Activated CD8-positive, alpha-beta memory T cell treated with anti-CD3 and anti-CD28 coated beads for 48 hours (primary cell): ENCODE measurements at regions not wholly inside any gene's neighbourhood (a gene's known extent, or its start where the extent isn't known, plus 50 kb on each side); places are given as distances from the start of the nearest gene placed in this dataset.

ENCODE experiments used
- DNase-seq, 3 experiments: peaks; one replicate each; pipeline ENCODE4 v3.0.0-alpha.2; 2020; ENCODE audit warnings: low read depth in 2 of 3, low spot score in 2 of 3

DNA sequence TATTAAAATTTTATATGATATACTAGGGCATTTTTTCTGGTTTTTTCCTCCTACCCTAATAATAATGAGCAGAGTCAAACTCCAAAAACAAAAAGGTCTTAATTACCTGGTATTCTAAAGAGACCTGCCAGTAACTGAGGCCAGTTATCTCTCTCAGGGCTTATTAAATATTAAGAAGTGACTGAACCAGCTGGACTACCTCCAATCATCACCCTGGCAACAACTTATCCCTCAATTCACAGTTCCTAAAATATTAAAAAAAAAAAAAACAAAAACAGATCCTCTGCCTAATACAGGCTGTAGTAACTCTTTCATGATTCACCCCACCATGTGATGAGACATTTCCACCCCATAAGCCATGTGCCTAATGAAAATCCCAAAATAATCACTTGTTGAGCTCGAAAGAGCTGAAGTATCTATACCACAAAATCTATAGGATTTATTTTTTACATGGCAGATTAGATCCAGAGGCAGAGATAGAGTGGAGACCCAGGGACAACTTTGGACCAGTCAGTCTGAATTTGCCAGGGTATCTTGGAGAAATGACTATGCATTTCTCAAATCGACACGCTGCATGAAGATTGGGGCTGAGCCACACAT, 698.0 kb downstream of the FAT4 start:
- DNase-seq: no peak

DNA sequence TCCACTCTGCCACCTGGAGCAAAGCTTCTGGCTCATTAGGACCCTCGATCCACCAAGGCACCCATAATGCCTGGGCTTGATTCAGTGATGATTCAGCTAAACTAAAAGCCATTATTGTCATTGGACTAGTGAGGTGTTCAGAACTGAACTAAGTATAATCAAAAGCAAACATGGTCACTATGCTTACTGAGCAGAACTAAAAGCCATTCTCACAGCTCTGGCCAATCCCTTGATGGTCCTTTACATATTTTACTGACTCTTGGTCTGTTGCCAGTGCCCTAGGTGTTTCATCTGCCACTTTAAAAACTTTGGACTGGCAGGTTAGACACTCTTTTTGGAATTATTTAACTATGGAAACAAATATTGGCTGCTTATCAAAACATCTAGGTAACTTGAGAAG, 703.5 kb downstream of the FAT4 start:
- no peak for DNase-seq

DNA sequence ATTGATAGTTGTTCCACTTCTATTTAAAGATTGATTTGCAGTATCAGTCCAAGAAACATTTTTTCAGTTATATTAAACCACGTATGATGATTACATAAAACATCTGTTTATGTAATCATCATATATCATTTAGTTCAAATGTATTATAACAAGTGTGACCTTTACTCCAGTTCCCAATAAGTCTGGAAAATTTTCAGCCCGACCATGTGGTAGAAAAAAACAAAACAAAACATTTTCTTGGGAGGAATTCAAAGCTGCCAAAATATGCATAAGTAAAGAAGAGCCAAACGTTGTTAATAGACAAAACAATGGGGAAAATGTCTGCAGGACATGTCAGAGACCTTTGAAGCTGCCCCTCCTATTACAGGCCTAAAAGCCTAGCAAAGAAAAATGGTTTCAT, 709.1 kb downstream of the FAT4 start:
- no peak for DNase-seq

DNA sequence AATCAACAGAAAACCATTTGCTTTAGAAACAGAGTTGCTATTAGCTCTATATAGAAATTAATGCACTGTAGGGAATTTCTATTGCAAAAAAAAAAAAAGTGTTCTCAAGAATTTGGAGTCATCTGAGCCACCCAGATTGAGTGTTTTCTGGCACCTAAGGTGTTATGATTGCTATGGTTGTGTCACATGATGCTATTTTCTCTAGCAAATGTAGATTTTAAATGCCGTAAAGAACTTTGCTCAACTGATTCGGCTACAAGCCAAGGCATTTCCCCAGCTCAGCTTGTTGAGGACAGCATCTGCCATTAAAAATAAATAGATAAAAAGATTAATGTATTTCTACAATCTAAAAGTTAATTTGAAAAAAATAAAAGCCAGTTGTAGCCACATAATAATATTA, 712.8 kb downstream of the FAT4 start:
- DNase-seq: no peak

DNA sequence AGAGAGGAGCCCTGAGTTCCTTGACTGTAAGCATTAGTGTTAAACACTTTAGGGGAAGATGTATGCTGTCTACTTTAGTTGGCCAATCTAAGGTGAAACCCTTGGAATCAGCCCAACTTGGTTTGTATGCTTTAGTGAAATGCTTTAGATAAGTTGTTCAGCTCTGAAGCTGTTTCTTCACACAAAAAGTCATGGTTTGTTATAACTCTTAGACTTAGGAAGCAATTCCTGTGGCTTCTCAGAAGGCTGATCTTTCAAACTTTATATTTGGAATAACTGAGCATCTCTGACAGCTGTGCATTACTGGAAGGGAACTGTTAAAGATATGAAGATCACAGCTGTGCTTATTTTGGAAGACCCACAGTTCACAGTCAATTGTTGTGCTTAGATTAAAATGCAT, 714.1 kb downstream of the FAT4 start:
- DNase-seq: no peak

DNA sequence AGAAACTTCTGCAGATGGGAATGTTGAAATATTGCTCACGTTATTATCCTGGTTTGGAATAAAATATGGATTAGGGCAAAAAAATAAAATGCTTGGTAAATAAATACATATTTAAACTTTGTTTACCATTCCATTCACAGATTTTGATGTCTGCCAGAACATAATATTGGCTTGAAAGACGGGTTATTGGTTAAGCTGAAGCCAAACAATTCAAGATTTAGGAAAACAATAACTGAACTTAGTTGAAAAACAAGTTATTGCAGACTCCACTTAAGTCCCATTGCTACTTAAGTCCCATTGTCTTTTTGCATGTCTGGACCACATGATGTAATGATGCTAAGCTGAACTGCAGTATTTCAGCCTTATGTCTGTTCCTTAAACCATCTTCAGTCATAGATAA, 722.5 kb downstream of the FAT4 start:
- DNase-seq: no peak

DNA sequence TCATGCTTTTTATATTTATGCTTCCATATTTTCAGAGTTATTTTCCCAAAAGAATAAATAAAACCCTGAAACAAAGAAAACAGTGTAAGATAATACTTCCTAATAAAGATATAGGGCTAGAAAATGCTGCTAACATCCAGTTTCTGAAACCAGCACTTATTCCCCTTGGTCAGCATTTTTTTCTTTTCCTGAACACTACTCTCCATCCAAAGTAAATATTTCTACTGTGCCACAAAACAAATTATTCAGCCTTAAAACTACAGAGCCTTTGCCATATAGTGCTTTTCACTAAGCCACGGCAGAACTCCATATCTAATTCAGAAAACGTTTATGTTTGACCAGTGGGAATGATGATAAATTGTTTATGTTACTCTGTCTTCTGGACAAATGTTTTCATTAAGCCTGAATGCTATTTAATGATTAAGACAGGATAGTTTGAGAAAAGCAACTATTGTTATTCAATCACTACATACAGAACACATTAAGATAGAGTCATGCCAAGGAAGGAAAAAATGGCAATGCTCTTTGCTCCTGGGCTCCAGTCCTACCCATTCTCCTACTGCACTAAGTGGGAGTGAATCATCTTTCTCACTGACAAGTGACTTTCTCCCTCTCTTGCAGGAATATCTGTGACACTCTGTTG, 723.9 kb downstream of the FAT4 start:
- no peak for DNase-seq

DNA sequence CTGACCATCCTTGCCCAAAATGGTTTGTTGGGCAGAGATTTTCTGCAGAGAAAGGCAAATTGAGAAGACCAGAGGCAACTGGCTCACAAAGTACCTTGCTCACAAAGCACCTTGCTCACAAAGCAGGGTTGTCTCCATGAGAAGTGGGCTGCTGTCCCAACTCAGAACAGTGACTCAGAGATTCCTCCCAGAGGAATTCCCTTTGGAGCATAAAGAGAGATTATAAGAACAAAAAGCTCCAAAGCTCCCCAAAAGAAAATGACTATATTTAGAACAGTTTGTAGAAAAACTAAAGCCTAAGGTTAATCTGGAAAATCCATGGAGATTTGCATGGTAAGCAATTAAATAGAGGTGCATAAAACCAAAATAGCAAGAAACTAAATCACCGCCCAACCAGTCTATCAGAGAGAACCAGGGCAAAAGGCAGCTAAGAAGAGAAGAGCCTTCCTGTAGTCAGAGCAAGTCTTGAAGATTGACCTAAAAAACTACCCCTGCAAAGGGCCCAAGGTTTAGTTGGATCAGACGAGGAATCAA, 731.4 kb downstream of the FAT4 start:
- DNase-seq: no peak

DNA sequence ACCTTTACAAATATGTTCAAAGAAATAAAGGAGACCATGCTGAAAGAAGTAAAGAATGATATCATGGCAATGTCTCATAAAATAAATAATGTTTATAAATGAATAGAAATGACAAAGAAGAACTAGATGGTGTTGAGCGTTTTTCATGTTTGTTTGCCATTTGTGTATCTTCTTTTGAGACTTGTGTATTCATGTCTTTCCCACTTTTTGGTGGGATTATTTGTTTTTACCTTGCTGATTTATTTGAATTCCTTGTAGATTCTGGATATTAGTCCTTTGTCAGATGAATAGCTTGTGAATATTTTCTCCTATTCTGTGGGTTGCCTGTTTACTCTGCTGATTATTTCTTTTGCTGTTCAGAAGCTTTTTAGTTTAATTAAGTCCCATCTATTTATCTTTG, 732.4 kb downstream of the FAT4 start:
- no peak for DNase-seq

DNA sequence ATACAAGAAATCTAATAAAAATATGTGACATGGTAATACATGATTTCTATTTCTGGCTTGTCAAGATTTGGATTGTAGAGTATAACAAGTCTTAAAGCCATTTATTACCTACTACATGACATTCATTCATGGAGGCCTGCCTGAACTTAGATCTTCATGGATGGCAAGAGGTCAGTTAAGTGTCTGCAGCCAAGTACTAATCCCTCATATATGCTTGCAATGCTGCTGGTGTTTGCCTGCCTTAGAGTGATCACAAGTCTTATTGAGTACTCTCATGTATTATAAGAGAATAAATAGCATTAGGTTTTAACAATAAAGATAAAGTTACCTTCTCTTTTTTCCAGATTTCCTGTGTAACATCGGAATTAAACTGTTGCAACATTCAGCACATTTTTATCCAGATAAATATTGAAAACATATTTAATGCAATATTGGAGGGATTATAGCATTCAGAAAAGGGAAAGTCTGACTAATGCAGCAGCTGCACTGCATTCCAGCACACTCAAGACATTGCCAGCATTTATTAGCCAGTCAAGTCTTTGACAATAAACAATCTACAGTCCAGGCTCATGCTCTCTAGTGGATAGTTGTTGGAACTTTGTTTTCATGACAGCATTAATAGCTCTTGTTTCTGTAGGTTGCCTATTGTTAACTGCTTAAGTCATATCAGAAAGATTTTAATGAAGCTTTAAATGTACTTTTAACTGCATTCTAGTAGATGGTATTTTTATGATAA, 737.1 kb downstream of the FAT4 start:
- DNase-seq: no peak

DNA sequence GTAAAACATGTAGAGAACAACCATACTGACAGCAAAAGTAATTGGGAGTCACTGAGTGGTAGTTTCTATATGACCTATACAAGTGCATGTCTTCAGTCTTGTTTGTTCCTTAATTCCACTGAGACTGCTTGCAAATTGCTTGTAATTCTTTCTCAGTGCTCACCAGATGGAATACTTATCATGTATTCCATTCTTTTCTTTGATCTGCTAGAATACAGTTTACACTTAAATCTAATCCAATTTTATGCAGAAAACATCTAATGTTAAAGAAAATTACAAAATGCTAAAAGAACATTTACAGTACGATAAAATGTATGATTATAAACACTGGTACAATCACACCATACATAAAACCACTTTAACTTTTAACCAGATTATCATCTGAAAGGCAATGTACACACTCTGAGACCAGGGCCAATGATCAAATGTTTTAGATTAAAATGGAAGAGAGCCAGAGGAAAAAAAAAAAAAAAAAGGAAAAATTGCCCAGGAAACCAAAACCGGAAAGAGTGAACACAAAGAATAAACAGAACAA, 741.4 kb downstream of the FAT4 start:
- no peak for DNase-seq

DNA sequence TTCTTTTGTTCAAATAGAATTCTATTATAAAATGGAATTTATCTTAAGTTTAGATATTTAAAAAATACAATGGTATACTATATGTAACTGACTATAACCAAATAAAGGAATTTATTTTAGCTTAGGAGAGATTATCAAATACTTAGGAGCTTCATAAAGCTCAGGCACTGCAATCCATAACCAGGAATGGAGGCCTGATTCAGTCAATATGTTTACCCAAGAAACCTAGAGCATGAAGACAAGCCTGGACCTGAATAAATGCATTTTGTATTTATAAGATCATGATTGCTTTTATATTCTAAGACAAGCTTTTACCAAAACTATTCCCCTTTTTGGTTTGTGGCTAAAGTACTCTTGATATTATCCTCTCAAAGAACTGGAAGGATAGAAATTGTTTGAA, 742.6 kb downstream of the FAT4 start:
- DNase-seq: no peak

DNA sequence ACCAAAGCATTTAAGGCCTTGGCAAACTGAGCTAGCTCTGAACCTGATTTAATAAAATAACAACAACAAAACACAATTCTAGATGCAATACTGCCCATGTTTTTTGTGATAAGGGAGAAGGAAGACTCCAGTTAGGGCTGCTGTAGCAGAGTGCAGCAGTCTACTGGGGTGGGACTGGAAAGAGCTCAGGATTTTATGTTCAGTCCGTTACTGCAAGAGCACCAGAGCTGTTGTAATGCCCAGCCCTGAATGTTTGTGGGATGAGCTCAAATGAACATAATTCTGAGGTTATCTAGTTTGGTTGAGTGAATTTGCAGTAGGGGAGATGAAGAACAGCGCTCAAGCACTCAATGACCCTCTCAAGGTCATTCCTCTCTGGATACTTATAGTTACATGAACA, 743.8 kb downstream of the FAT4 start:
- no peak for DNase-seq

DNA sequence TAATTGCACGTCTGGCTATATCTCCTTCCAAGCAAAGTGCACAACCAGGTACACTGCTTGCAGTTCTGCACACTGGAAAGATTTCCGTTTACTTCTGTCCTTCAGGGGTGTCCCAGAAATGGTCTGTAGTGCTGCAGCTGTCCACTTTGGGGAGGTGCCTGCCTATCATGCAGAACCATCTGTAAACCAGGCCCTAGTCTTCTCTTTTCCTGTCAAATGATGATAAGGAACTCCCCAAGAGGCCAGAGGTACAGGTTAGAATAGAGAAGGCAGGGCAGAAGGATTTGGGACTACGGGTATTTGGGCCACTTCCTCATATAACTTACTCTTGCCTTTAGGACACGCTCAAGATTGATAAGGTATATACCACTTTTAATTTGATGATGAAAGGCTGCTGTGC, 746.9 kb downstream of the FAT4 start:
- DNase-seq: no peak

DNA sequence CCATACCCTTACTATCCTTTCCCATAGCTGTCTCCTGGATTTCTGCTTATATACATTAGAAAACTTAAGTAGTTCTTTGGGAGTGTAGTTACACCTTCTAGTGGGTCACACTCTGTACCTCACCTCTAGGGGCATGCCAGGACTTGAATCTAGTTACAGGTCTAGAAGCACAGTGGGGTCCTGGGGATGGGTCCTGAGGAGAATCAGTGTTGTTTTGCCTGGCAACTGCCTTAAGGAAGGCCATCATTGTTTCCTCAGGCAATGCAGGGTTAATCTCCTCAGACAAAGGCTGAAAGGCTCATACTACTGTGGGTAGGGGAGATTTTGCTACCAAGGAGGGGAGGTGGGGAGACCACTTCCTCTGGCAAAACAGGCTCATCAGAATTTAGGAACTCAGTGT, 750.3 kb downstream of the FAT4 start:
- DNase-seq: no peak

DNA sequence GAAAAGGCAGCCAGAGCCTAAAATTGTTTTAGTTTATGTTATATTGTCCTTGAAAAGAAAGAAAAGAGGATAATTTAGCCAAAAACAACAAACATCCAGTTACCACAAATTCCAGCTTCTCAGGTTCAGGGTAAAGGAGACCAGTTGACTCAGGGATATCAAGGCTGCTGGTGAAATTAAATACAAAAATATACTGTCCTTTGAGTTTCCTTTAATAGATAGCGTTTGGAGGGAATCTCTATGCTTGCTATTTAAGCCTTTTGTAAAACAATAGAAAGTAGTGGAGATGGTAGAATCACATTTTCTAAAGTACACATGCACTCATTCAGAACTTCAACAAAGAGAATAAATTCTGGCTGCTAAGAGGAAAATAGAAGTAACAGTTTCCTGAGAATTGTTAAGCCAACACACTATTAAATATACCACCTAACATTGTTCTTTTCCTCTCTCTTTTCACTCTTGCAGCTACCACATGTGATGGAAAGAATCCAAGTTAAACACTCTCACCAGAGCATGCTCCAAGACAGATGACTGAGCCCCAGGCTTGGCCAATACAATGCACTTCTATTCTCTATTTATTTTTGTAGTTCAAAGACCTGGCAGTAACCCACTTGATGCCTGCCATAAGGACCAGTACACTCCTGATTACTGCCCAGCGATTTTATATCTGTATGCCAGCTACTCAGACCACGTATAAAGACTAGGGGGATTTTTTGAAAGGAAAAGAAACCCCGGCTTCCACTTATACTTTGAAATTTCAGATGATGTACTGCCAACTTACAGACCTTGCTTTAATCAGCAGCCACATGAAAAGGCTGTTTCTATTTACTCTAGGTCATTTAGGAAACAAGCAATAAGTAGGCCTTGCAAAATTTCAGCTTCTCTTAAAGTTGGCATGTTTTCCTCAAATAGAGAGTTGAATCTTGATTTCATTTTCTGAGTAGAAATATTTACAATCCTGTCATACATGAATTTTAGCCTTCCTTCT, 756.9 kb downstream of the FAT4 start:
- DNase-seq: no peak

DNA sequence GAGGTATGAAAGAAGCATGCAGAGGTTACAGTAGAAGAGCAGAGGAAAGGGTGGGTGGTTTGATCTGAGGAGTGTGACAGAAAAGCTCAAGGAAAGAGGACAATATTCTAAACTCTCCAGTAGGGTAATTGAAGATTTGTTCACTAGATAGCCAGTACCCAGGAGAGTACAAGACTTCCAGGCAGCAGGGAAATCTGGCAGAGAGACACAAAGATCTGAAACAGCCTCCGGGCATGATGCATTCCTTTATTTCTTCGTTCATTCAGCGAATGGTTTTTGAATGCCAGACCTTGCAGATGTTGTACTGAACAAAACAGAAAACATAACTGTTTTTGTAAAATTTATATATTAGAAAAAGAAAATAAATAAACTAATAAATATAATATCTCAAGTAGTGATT, 766.6 kb downstream of the FAT4 start:
- DNase-seq: no peak

DNA sequence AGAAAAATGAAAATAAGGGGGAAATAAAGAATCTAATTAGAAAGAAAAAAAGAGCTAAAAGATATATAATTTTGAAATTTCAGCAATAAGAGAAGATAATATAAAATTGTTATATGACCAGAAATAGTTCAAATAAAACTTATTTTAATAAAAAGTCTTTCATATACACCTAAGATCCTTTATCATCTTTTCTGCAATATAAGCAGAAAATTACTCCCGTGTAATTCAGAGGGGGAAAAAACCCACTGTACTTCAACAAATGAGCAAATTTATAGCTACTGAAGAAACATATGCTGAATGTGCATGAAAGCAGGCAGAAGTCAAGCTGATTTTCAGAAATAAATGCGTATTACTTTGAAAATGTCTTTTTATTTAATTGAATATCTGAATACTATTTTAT, 771.3 kb downstream of the FAT4 start:
- DNase-seq: no peak

DNA sequence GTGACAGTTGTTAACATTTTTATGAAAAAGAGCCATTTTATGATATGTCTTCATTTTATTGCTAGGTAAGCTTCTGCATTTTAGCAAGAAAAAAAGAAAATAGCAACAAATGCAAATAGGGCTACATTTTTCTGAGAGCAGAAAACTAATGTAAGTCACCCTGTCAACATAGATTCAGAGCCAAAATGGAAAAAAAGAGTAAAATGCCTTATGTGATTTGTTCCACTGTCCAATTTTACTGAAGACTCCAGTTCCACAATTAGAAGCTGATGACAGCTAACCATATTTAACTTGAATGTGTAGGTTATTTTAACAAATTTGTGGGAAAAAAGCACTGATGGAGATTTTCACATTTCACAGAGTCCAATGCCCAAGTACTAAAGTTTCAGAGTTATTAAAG, 772.3 kb downstream of the FAT4 start:
- no peak for DNase-seq

DNA sequence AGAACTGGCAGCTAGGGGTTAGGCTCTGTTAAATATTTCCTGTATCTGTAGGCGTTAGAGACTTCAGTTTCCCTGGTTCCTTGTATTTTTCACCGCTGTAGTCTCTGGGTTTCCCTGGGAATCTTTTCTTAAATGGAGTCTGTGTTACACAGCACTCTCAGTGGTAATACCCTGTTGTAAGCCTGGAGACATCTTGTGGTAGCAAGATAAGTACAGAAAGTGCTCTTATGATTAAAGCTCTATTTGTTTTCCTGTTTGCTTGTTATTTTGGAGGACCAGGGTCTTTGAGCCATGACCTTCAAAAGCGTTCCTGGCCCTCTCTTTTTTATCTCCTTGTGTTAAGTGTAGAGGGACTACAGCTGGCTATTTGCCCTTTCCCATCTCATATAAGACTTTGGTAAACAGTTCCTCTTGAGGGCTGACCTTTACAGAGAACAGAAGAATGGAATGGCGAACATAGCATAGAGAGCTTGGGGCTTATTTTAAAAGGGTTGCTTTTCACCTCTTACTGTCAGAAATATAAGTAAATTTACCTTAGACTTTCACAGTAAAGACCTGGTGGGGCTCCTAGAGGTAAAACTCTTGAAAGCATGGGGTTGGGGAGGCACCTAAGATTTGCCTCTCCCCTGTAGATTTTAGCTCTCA, 782.5 kb downstream of the FAT4 start:
- no peak for DNase-seq

DNA sequence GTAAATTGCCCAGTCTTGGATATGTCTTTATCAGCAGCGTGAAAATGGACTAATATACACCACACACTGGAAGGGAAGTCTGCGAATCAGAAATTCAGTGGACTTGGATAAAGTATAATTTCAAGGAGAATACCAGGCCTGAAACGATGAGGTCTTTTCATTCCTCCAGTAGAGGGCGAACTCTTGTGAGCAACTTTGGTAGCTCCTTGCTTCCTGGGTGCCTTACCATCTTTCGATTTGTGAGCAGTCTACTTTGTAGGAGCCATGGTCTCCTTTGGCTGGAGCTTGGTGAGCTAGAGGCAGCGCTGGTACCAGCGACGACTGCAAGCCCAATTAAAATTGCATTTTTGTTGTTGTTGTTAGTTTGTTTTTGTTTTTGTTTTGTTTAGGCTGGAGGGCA, 791.9 kb downstream of the FAT4 start:
- DNase-seq: no peak
